Astrocyte of the cerebellum (primary cell): ENCODE measurements at regions not wholly inside any gene's neighbourhood (a gene's known extent, or its start where the extent isn't known, plus 50 kb on each side); places are given as distances from the start of the nearest gene placed in this dataset.

Source experiments
- DNase-seq: peaks from one replicate; pipeline ENCODE4 v3.0.0-alpha.2; 2011; ENCODE audit warnings: low read depth
- H3K4me3 ChIP-seq: 2 replicates; pipeline ENCODE4 v1.5.1; 2011; ENCODE audit warnings: mild to moderate bottlenecking, low read depth, low read length, moderate library complexity
- in situ Hi-C: cut with HindIII; loops from 2 replicates; pipeline ENCODE4 v1.10.0; 2017; ENCODE audit warnings: low sequenced_read_pairs
- TF ChIP-seq, protein P1 (sequence below): IDR thresholded peaks from 2 replicates; pipeline ENCODE4 v1.5.1; 2012; ENCODE audit warnings: low read length, low read depth, moderate library complexity, mild to moderate bottlenecking; ENCODE audit errors: missing control alignments

GRCh38 chr13:29689548-29689947 is 94.1 kb upstream of the SLC7A1 start:
- TF ChIP-seq, protein P1, sequence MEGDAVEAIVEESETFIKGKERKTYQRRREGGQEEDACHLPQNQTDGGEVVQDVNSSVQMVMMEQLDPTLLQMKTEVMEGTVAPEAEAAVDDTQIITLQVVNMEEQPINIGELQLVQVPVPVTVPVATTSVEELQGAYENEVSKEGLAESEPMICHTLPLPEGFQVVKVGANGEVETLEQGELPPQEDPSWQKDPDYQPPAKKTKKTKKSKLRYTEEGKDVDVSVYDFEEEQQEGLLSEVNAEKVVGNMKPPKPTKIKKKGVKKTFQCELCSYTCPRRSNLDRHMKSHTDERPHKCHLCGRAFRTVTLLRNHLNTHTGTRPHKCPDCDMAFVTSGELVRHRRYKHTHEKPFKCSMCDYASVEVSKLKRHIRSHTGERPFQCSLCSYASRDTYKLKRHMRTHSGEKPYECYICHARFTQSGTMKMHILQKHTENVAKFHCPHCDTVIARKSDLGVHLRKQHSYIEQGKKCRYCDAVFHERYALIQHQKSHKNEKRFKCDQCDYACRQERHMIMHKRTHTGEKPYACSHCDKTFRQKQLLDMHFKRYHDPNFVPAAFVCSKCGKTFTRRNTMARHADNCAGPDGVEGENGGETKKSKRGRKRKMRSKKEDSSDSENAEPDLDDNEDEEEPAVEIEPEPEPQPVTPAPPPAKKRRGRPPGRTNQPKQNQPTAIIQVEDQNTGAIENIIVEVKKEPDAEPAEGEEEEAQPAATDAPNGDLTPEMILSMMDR, result no peak
- no peak overlapping the region for H3K4me3 ChIP-seq
- no peak for DNase-seq
- in situ Hi-C loops, result no loop called here

GRCh38 chr13:29688193-29688592 is 92.7 kb upstream of the SLC7A1 start:
- in situ Hi-C loops, result no loop called here
- H3K4me3 ChIP-seq, result no peak overlapping the region
- TF ChIP-seq, protein P1, result no peak
- DNase-seq, result no peak

DNA sequence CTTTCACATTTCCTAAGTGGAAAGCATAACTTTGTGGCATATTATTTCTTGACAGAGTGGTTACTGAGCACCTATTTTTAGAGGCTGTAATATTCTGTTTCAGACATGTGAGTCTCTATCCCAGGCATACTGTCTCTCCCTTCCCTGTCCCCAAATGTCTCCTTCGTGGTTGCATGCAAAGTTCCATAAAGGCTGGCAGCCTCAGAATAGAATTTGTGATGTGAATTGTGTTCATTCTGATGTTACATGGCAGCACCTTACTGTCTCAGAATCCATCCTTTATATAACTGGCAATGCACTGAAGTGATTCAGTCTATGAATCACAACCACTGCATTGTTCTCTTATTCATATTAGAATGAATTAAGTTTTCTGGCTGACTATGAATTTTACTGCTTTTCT is 89.0 kb upstream of the SLC7A1 start:
- DNase-seq, result peak; percentile 15
- in situ Hi-C loops, result no loop called here
- TF ChIP-seq, protein P1, result no peak
- no peak overlapping the region for H3K4me3 ChIP-seq

DNA sequence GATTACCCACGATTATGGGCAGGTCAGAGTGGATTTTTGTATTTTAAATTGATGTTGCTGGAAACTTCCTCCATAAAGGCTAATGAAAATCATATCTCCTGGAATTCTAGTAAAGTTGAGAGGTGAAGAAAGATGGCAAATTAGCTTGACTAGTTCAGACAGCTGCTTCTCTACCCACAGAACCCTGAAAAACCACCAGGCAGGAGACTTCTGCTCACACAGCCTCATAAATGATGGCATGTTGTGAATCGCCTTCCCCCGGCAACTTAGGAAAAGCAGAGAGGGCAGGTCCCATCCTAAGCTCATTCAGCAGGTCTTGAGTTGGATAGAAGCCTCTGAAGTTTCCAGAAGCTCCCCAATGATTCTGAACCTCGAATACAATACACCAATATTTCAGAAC is 87.6 kb upstream of the SLC7A1 start:
- TF ChIP-seq, protein P1, result no peak
- in situ Hi-C loops, result no loop called here
- no peak overlapping the region for H3K4me3 ChIP-seq
- no peak for DNase-seq

GRCh38 chr13:29681864-29682263 is 86.4 kb upstream of the SLC7A1 start:
- no peak overlapping the region for H3K4me3 ChIP-seq
- TF ChIP-seq, protein P1, result no peak
- DNase-seq, result no peak
- in situ Hi-C loops, result no loop called here

DNA sequence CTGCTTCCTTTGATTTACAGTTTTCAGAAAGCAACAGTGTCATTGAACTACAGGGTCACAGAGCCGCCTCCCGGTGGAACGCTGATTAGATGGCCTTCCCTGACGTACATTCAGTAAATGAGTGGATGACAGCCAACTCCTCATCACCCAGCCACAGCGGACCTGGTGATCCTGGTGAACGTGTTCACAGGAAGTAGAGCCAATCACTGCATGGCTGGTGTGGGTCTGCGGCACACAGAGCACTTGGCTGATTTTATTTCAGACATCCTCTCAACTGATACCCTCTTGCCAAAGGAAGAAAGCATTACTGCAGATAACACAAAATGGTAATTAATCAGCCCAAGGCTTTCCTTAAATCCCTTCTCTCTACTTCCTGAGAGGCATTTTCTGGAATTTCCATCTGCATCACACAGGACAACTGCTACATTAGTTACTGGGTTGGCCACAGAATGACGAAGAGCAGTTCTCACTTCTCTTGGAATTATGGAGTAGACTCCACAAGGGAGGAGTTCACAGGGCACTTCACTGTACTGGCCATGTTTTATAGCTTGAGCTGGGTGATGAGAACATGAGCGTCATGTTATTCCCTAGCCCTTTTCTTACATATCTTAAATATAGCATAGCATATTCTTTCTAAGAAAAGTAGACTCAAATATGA is 84.0 kb upstream of the SLC7A1 start:
- DNase-seq, result no peak
- TF ChIP-seq, protein P1, result no peak
- H3K4me3 ChIP-seq, result no peak overlapping the region
- in situ Hi-C loops, result no loop called here
